CD4-positive, alpha-beta T cell (primary cell): ENCODE measurements at regions not wholly inside any gene's neighbourhood (a gene's known extent, or its start where the extent isn't known, plus 50 kb on each side); places are given as distances from the start of the nearest gene placed in this dataset.

Experiments
- ATAC-seq: fragments of 200-7000 bp; cut with Tn5 transposase; one replicate; pipeline ENCODE4 v1.10.0; 2022; ENCODE audit warnings: mild to moderate bottlenecking; ENCODE audit not compliant: poor library complexity
- CTCF ChIA-PET: fragments of 350-600 bp; sonication (Branson Sonifier 250); formaldehyde crosslinking; loops from one replicate; lab custom pipeline; 2021; ENCODE audit warnings: antibody characterized with exemption, inconsistent platforms; lab: Charles Lee
- POLR2A ChIA-PET: fragments of 350-600 bp; sonication (Branson Sonifier 250); formaldehyde crosslinking; loops from one replicate; lab custom pipeline; 2021; ENCODE audit warnings: antibody characterized with exemption, inconsistent platforms; lab: Charles Lee
- DNase-seq, 14 experiments: peaks; one replicate each; pipeline ENCODE4 v3.0.0-alpha.2; 2013 to 2020; ENCODE audit warnings: mixed read lengths in 2 of 14
- H3K27ac ChIP-seq, 2 donors: one replicate each; pipeline versions ENCODE4 v1.5.1 to v1.7.0; 2013; ENCODE audit warnings: low read length in 2 of 2, low read depth in 1 of 2, mild to moderate bottlenecking in 1 of 2
- H3K27me3 ChIP-seq, 2 experiments: 1 replicate in 1 of 2; 2 replicates in 1 of 2; pipeline versions ENCODE4 v1.6.1 to v1.7.0; 2013; ENCODE audit warnings: low read length in 2 of 2, control low read depth in 1 of 2, mild to moderate bottlenecking in 1 of 2, moderate library complexity in 1 of 2; ENCODE audit not compliant: insufficient read depth in 2 of 2, control insufficient read depth in 1 of 2
- H3K36me3 ChIP-seq: one replicate; pipeline ENCODE4 v1.6.1; 2013; ENCODE audit warnings: low read length, control low read depth; ENCODE audit not compliant: insufficient read depth
- H3K4me1 ChIP-seq: one replicate; pipeline ENCODE4 v1.6.1; 2013; ENCODE audit warnings: low read length, control low read depth; ENCODE audit not compliant: insufficient read depth
- H3K4me3 ChIP-seq: one replicate; pipeline ENCODE4 v1.5.1; 2013; ENCODE audit warnings: mild to moderate bottlenecking, low read length, moderate library complexity
- H3K9me3 ChIP-seq, 2 experiments: 1 replicate in 1 of 2; 2 replicates in 1 of 2; pipeline versions ENCODE4 v1.6.1 to v1.7.0; 2013; ENCODE audit warnings: low read length in 2 of 2, mild to moderate bottlenecking in 2 of 2, control low read depth in 1 of 2, moderate library complexity in 1 of 2; ENCODE audit not compliant: control insufficient read depth in 1 of 2, insufficient read depth in 1 of 2
- H3K27ac Mint-ChIP-seq: one replicate; pipeline ENCODE4 v1.8.0; 2020; ENCODE audit warnings: mixed read lengths
- H3K27me3 Mint-ChIP-seq: one replicate; pipeline ENCODE4 v1.8.0; 2021; ENCODE audit warnings: mixed read lengths
- H3K36me3 Mint-ChIP-seq: one replicate; pipeline ENCODE4 v1.8.0; 2021; ENCODE audit warnings: low read depth, mixed read lengths
- H3K4me1 Mint-ChIP-seq: one replicate; pipeline ENCODE4 v1.8.0; 2021; ENCODE audit warnings: low read depth, mixed read lengths
- H3K4me3 Mint-ChIP-seq: one replicate; pipeline ENCODE4 v1.8.0; 2020; ENCODE audit warnings: mild to moderate bottlenecking, mixed read lengths
- H3K9me3 Mint-ChIP-seq: one replicate; pipeline ENCODE4 v1.8.0; 2020; ENCODE audit warnings: mixed read lengths
- intact Hi-C, 2 experiments: fragments of 100-400 bp; cut with DNase I in 1 of 2; cut with micrococcal nuclease in 1 of 2; formaldehyde crosslinking; loops; one replicate each; pipeline versions ENCODE4 v1.15.1 to v1.9.0; 2023 to 2025; cut with DNase I, micrococcal nuclease
- TF ChIP-seq, protein P1 (sequence below): fragments of 200-600 bp; IDR thresholded peaks from one replicate; pipeline ENCODE4 v1.8.0; 2022; ENCODE audit warnings: antibody characterized with exemption, mild to moderate bottlenecking

DNA sequence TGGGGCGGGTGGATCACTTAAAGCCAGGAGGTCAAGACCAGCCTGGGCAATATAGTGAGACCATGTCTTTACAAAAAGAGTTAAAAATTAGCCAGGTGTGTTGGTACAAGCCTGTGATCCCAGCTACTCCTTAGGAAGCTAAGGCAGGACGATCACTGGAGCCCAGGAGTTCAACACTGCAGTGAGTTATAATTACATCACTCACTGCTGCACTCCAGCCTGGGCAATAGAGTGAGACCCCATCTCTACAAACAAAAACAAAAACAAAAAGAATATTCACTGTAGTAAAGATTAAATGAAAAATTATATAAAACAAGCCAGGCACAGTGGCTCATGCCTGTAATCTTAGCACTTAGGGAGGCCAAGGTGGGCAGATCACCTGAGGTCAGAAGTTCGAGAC lies 1047.6 kb upstream of the AUTS2 start:
- no peak overlapping the region for H3K27ac ChIP-seq
- H3K27ac Mint-ChIP-seq = no peak overlapping the region
- DNase-seq (no peak), ATAC-seq (no peak)
- peaks cover 9% of the 10 kb centered on the region for H3K9me3 Mint-ChIP-seq
- no peak overlapping the region for H3K4me3 Mint-ChIP-seq
- intact Hi-C loops = no loop called here
- ChIA-PET POLR2A (no interaction called here), CTCF (no interaction called here)
- H3K36me3 Mint-ChIP-seq = no peaks in the 10 kb centered on the region
- no peaks in the 10 kb centered on the region for H3K27me3 Mint-ChIP-seq
- H3K4me3 ChIP-seq = no peak overlapping the region
- H3K4me1 ChIP-seq = no peaks in the 10 kb centered on the region
- peaks cover 0 to 5% of the 10 kb centered on the region in 2 experiments for H3K9me3 ChIP-seq
- H3K27me3 ChIP-seq = no peaks in the 10 kb centered on the region
- no peaks in the 10 kb centered on the region for H3K36me3 ChIP-seq
- TF ChIP-seq, protein P1, sequence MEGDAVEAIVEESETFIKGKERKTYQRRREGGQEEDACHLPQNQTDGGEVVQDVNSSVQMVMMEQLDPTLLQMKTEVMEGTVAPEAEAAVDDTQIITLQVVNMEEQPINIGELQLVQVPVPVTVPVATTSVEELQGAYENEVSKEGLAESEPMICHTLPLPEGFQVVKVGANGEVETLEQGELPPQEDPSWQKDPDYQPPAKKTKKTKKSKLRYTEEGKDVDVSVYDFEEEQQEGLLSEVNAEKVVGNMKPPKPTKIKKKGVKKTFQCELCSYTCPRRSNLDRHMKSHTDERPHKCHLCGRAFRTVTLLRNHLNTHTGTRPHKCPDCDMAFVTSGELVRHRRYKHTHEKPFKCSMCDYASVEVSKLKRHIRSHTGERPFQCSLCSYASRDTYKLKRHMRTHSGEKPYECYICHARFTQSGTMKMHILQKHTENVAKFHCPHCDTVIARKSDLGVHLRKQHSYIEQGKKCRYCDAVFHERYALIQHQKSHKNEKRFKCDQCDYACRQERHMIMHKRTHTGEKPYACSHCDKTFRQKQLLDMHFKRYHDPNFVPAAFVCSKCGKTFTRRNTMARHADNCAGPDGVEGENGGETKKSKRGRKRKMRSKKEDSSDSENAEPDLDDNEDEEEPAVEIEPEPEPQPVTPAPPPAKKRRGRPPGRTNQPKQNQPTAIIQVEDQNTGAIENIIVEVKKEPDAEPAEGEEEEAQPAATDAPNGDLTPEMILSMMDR = no peak
- no peaks in the 10 kb centered on the region for H3K4me1 Mint-ChIP-seq

DNA sequence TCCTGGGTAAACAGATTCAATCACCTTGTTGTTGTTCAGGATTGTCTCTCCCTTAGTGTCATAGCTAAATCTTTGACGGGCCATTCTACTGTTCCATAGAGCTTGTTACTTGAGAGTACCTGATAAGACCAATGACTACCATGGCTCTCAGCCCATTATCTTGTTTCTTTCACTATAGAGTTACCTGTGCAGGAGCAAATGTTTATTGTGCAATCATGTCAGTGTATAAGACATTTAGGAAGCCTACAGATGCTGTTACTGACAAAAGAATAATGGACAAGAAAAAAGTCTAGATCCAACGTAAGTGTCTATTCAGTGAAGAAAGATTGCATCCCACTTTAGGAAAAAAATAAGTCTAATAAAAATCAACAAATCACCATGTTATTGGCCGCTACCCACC lies 1041.7 kb upstream of the AUTS2 start:
- CTCF ChIA-PET = no interaction called here
- ATAC-seq (no peak), DNase-seq (no peak)
- Mint-ChIP-seq H3K4me1 (no peaks in the 10 kb centered on the region), H3K36me3 (no peaks in the 10 kb centered on the region), H3K9me3 (peaks cover 8% of the 10 kb centered on the region), H3K27ac (no peak overlapping the region), H3K4me3 (no peak overlapping the region), H3K27me3 (no peaks in the 10 kb centered on the region)
- Histone ChIP-seq H3K27me3 (no peaks in the 10 kb centered on the region), H3K9me3 (peaks cover 0 to 15% of the 10 kb centered on the region in 2 experiments), H3K4me3 (no peak overlapping the region), H3K36me3 (no peaks in the 10 kb centered on the region), H3K4me1 (no peaks in the 10 kb centered on the region), H3K27ac (no peak overlapping the region)
- POLR2A ChIA-PET = no interaction called here
- TF ChIP-seq, protein P1 = no peak
- intact Hi-C loops = no loop called here

DNA sequence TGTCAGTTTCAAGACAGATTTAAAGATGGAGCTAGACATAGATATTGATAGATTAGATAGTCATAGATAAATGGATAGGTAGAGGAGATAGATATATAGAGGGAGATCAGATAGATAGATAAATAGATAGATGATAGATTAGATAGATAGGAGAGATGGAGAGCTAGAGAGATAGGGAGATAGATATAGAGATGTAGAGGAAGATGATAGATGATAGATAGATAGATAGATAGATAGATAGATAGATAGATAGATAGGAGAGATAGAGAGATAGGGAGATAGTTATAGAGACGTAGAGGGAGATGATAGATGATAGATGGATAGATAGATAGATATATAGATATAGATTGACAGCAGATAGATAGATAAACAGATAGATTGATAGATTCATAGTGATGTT lies 1038.8 kb upstream of the AUTS2 start:
- H3K4me1 ChIP-seq = no peaks in the 10 kb centered on the region
- Mint-ChIP-seq H3K4me3 (no peak overlapping the region), H3K4me1 (no peaks in the 10 kb centered on the region), H3K27ac (no peak overlapping the region), H3K36me3 (no peaks in the 10 kb centered on the region), H3K27me3 (no peaks in the 10 kb centered on the region), H3K9me3 (peaks cover 8% of the 10 kb centered on the region)
- CTCF ChIA-PET = no interaction called here
- no peaks in the 10 kb centered on the region for H3K36me3 ChIP-seq
- no peak for ATAC-seq
- H3K9me3 ChIP-seq = peaks cover 0 to 19% of the 10 kb centered on the region in 2 experiments
- TF ChIP-seq, protein P1 = no peak
- no peak for DNase-seq
- no peak overlapping the region for H3K4me3 ChIP-seq
- H3K27ac ChIP-seq = no peak overlapping the region
- POLR2A ChIA-PET = no interaction called here
- intact Hi-C loops = no loop called here
- H3K27me3 ChIP-seq = no peaks in the 10 kb centered on the region
